ENCODE measurements at regions not wholly inside any gene's neighbourhood (a gene's known extent, or its start where the extent isn't known, plus 50 kb on each side); places are given as distances from the start of the nearest gene placed in this dataset.

- no peak for DNase-seq
Observed at GRCh38 chr14:94682061-94682516, 69.9 kb downstream of the SERPINA3 start.

GRCh38 chr14:94681300-94682060 is 69.3 kb downstream of the SERPINA3 start:
- DNase-seq: no peak

GRCh38 chr14:94680862-94681288 is 68.7 kb downstream of the SERPINA3 start:
- no peak for DNase-seq

- no peak for DNase-seq
Observed at GRCh38 chr14:94679937-94680861, 68.0 kb downstream of the SERPINA3 start.

- no peak for DNase-seq
Observed at GRCh38 chr14:94679106-94679810, 67.1 kb downstream of the SERPINA3 start.

GRCh38 chr14:94677747-94678146 is 65.6 kb downstream of the SERPINA3 start:
- DNase-seq: no peak

GRCh38 chr14:94677213-94677612 is 65.0 kb downstream of the SERPINA3 start:
- no peak for DNase-seq

- DNase-seq: no peak
Observed at GRCh38 chr14:94676495-94677185, 64.4 kb downstream of the SERPINA3 start.

- DNase-seq: no peak
Observed at GRCh38 chr14:94675036-94675435, 62.8 kb downstream of the SERPINA3 start.

- DNase-seq: no peak
Observed at GRCh38 chr14:94673781-94674231, 61.6 kb downstream of the SERPINA3 start.

All from CD4-positive, alpha-beta T cell treated with Interleukin-21 for 1 hour (primary cell).